ENCODE measurements at regions not wholly inside any gene's neighbourhood (a gene's known extent, or its start where the extent isn't known, plus 50 kb on each side); places are given as distances from the start of the nearest gene placed in this dataset.

- DNase-seq = no peak
These were observed 534.7 kb downstream of the KLF12 start for GRCh38 chr13:73599232-73600128.

- no peak for DNase-seq
These were observed 536.0 kb downstream of the KLF12 start for GRCh38 chr13:73598020-73598712.

DNA sequence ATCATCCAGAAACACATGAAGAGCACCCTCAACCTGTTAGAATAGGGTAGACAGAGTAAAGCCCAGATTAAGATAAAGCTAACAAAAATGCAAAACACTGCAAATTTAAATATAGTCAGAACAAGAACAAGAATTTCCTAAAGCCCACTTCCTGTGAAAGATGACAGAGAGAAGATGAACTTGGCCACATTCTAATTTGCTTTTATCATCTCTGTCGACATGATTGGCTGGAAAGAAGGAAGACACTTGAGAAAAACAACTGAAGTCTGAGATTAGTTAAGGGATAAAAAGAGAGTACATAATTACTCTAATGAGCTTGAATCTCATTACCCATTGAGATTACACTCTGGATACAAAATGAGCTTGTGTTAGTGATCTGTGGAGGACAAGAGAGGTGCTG lies 537.6 kb downstream of the KLF5 start:
- DNase-seq = no peak

DNA sequence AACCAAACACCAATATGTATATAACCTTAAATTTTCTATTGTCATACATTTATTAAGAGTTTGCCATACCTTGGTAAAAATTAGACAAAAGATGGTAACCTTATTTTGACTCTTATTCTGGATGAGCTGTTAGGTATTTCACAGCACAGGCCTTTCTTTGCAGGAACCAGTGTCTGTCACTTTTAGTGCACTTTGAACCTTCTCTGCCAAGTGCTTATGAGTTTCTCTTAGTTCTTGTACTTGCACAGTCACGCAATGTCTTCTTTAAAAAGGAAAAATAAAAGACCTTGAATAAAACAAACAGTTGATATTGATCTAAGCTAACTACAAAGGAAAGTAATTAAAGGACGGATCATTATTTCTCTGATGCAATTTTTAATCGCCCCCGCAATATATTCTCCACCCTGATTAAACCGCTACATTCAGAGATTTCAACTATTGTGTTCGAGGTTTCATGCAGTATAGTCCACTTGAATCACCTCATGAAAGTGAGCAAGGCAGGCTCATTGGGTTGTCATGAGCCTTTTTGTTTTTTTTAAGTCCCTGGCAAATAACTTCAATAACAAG lies 534.5 kb downstream of the KLF5 start:
- no peak for DNase-seq

- DNase-seq = no peak
These were observed 533.1 kb downstream of the KLF5 start for GRCh38 chr13:73591861-73592260.

- DNase-seq = no peak
These were observed 532.0 kb downstream of the KLF5 start for GRCh38 chr13:73590795-73591194.

DNA sequence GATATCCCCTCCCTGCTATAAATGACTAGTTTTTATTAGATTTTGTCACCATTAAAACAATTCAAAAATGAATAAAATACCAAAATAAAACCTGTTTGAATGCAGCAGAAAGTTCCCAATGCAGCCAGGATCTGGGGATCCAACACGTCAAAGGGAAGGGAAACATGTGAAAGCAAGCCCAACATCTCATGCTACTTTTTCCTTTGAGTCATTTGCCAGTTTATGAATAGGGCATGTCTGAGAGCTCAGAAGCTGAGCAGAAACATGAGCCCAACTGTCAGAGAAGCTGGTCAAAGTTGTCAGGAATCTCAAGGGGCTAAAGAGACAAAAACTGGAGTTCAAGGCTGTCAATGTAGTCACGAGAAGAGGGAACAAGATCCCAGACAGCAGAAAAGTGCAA lies 526.4 kb downstream of the KLF5 start:
- no peak for DNase-seq

DNA sequence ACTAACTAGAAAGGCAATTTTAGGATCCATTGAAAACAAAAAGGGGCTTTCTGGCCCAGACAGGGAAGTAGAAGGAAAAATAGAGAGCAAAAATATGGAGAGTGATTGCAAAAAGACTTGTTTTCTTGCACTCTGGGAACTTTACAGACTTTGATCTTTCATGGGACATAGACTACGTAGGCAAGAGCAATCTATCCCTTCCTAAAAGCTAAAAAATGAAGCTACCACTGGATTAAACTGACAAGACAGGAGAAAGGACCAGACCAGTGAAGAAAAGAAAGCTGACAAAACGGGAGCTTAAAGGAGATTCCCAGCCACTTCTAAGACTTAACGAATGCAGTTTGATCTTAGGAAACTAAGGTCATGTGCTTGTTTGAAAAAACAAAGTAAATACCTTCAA lies 524.5 kb downstream of the KLF5 start:
- no peak for DNase-seq

- no peak for DNase-seq
These were observed 521.9 kb downstream of the KLF5 start for GRCh38 chr13:73580513-73581267.

DNA sequence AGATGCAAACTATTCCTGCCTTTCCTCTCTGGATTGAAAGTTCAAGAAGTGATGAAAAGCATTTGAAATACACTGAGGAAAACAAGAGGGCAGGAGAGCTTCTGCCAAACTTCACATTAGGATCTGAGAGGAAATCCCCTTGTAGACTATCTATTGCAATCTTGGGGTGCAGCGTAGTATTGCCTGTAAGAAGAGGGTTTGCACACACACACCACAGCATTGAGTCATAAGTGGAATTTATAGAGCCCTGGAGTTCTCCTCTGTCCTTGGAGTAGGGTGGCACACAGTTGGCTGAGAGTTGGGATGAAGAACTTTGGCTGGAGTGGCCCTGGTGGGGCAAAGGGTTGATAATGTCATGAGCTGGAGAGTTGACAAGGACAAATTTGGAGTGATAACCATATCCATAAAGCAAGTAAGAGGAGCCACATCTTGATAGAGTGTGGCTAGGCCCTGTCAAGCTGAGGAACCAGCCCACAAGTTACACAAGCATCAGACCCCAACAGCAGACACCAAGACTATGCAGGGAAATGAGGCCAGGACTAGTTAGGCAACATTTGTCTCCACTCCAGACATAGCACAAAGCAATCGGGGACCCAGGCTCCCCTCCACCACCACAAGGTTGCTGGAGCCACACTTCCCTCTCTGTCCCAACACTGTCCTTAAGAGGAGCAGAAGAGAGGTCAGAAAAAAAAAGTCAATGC lies 520.9 kb downstream of the KLF5 start:
- no peak for DNase-seq

GRCh38 chr13:73578251-73578875 lies 519.6 kb downstream of the KLF5 start:
- no peak for DNase-seq

DNA sequence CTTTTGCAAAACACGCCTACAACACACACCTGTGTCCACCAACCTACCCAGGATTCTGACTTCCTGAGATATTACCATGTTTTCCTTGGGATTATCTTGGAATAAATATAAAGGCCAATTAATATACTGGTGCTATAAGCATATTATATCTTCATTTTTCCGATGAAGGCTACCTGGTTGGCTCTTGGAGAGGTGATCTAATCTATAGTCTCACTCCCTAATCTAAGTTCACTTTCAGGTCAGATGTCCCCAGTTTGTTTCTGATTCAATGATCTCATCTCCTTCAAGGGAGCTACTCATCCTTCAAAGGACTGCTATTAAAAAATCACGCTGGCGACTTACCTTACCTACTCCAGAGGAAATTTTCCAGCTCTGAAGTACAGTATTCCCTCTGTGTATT lies 517.5 kb downstream of the KLF5 start:
- no peak for DNase-seq

GRCh38 chr13:73572824-73573223 lies 514.0 kb downstream of the KLF5 start:
- no peak for DNase-seq

- no peak for DNase-seq
These were observed 512.6 kb downstream of the KLF5 start for GRCh38 chr13:73571376-73571775.

DNA sequence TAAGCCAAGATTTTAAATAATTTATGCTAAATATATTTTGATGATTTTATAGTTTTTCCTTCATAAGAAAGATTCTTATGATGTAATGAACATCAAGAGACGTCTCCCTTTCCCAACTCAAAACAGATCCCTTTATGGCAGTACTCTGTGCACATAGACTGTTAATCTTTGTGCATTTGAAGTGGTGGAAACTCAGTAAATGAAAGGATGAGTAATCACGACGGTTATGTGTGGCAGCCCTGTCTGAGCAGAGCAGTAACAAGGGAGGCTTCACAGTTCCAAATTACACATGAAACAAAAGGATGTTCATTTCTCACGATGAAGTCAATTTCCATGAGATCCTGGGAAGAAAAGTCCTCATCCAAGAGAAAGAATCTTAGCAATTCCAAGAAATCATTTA lies 498.1 kb downstream of the KLF5 start:
- DNase-seq = no peak

GRCh38 chr13:73556128-73556527 lies 497.3 kb downstream of the KLF5 start:
- DNase-seq = no peak

- no peak for DNase-seq
These were observed 492.9 kb downstream of the KLF5 start for GRCh38 chr13:73551736-73552135.

DNA sequence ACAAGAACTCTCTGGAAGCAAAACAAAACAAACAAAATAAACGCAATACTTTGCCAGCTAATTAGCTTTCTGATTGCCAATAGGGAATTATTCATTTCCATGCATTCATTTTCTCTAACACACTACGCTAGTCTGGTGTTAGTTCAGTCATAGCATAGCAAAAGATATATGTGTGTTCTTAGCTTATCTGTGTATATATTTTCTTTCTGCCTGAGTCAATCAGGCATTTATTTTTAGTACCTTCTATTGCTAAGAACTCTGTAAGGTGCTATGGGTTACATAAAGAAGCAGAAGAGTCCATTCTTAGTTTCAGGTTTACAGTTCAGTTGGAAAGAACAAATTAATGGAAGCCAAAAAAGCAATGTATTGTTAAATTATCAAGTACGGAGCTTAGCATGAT lies 490.9 kb downstream of the KLF5 start:
- DNase-seq = no peak

GRCh38 chr13:73548449-73548848 lies 489.6 kb downstream of the KLF5 start:
- DNase-seq = no peak

DNA sequence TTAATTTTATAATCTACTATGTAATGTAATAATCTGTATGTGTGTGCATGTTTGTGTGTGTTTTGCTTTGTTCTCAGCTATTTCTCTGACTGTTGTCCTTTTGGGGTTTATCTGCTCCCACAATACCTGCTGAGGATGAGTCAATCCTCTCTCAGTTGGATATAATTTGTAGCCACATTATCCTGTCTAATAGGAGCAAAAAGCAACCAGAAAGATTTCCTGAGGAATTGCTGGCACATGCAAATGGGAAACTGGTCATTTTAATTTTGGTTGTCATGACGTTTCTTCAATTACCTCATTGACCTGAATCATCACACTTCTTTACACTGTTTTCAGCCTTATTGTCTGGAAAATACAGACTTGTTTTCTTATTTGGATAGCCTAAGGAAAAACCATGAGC lies 488.4 kb downstream of the KLF5 start:
- DNase-seq = no peak

DNA sequence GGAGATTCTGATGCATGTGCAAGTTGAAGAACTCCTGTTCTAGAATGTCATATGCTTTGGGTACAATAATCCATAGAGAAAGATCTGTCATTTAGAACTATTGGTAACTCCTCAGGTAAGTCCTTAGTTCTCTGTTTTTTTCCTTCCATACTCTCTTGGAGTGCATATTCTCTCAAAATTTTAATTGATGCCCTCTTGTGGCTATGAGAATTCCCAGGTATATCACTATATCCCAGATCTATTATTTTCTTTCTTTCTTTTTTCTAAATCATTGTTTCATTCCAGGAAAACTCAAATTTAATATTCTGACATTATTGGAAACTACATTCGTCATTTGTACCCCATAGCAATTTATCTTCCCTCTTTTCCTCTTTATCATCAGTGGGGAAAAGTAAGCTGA lies 485.4 kb downstream of the KLF5 start:
- DNase-seq = no peak

DNA sequence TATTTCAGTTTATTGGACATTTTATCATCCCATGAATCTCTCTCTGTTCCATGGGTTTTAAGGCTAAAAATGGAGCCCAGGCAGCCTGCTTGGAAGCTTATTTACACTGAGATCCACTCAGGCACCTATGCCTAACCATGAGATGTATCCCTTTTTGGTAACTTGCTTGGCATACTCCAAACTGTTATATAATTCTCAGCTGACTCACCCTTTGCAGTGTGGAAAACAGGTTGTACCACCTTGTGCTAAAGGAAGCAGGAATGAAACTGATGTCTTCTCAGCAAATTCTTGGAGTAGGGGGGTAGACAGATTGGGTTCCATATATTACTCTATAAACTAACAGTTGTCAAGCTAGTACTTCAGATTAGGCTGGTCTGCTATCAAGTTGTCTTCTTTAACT lies 483.6 kb downstream of the KLF5 start:
- DNase-seq = no peak
